NCI-H2029 (cell line): ENCODE measurements at regions not wholly inside any gene's neighbourhood (a gene's known extent, or its start where the extent isn't known, plus 50 kb on each side); places are given as distances from the start of the nearest gene placed in this dataset.

ENCODE experiments used
- DNase-seq: peaks from one replicate; lab custom pipeline; 2025; lab: John Stamatoyannopoulos, UW

- no peak for DNase-seq
These were observed 144.8 kb downstream of the BACH1 start for GRCh38 chr21:29443411-29444010.

GRCh38 chr21:29448766-29449165, 150.0 kb downstream of the BACH1 start:
- DNase-seq = no peak

- no peak for DNase-seq
These were observed 150.7 kb downstream of the BACH1 start for GRCh38 chr21:29449306-29449950.

- no peak for DNase-seq
These were observed 151.3 kb downstream of the BACH1 start for GRCh38 chr21:29450058-29450457.

- DNase-seq = no peak
These were observed 154.8 kb downstream of the BACH1 start for GRCh38 chr21:29453511-29453910.

GRCh38 chr21:29454179-29454578, 155.5 kb downstream of the BACH1 start:
- DNase-seq = no peak

GRCh38 chr21:29462479-29462878, 163.8 kb downstream of the BACH1 start:
- DNase-seq = no peak

- peak; percentile 70 for DNase-seq
These were observed 166.8 kb downstream of the BACH1 start for GRCh38 chr21:29465546-29465945.

GRCh38 chr21:29466532-29466931, 167.8 kb downstream of the BACH1 start:
- DNase-seq = no peak

- DNase-seq = no peak
These were observed 171.7 kb downstream of the BACH1 start for GRCh38 chr21:29470397-29470796.

- DNase-seq = no peak
These were observed 175.1 kb downstream of the BACH1 start for GRCh38 chr21:29473808-29474207.

- no peak for DNase-seq
These were observed 176.6 kb downstream of the BACH1 start for GRCh38 chr21:29475329-29475728.

GRCh38 chr21:29477347-29477746, 178.6 kb downstream of the BACH1 start:
- DNase-seq = no peak

GRCh38 chr21:29477941-29478340, 179.2 kb downstream of the BACH1 start:
- no peak for DNase-seq

GRCh38 chr21:29481081-29481480, 182.4 kb downstream of the BACH1 start:
- no peak for DNase-seq

GRCh38 chr21:29481641-29482040, 182.9 kb downstream of the BACH1 start:
- no peak for DNase-seq

GRCh38 chr21:29486306-29486807, 187.6 kb downstream of the BACH1 start:
- DNase-seq = no peak
